HG03139 (cell line): ENCODE measurements at regions not wholly inside any gene's neighbourhood (a gene's known extent, or its start where the extent isn't known, plus 50 kb on each side); places are given as distances from the start of the nearest gene placed in this dataset.
"Not testable (repeated sequence)": the region's sequence is repeated elsewhere in the genome, so short reads cannot be mapped to it uniquely, and the experiment has no call there.

Experiments
- ATAC-seq: cut with Tn5 transposase; IDR thresholded peaks from one replicate; pipeline ENCODE4 v1.9.1; 2021; ENCODE audit not compliant: unreplicated experiment

DNA sequence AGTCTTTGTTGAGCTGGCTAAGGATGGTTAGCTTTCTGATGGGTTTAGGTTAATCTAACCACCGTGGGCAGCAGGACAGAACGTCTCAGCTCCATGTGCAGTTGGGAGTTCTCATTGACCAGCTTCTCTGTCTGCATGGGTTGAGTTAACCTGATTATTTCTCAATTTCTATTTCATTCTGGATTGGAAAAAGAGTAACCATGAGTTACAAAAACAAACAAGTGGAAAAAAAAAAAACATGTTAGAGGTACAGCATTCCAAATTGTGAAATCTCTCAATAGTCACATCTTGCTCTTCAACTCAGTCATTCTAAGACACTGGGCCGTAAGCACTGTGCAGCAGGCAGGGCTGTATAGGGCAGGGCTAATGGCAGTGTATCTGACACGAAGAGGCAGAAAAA is 343.7 kb upstream of the KLF4 start:
- ATAC-seq = no peak

DNA sequence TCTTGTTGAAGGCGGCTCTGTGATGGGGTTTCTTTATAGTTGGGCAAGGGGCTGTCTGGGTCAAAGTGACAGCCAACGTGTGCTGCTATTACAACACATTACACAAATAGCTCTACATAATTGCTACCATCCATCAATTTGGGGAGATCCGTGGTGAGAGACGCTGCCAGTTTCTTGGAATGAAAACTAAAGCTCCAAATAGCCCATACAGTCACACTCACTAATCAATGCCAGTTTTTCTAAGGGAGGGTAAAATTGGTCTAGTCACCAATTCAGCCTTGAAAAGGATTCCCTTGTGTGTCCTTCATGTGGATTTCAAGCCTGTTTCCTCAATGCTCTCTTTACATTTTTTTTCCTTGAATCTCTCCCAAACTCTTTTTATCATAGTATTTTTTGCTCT is 343.3 kb upstream of the KLF4 start:
- no peak for ATAC-seq

DNA sequence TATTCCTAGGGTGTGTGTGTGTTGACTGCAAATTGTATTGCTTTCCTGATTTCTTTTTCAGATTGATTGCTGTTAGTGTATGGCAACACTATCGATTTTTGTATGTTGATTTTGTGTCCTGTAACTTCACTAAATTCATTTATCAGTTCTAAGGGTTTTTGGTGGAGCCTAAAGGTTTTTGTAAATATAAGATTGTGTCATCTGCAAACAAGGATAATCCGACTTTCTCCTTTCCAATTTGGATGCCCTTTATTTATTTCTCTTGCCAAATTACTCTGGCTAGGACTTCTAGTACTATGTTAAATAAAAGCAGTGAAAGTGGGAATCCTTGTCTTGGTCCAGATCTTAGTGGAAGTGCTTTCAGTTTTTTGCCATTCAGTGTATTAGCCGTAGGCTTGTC is 340.9 kb upstream of the KLF4 start:
- ATAC-seq = no peak

DNA sequence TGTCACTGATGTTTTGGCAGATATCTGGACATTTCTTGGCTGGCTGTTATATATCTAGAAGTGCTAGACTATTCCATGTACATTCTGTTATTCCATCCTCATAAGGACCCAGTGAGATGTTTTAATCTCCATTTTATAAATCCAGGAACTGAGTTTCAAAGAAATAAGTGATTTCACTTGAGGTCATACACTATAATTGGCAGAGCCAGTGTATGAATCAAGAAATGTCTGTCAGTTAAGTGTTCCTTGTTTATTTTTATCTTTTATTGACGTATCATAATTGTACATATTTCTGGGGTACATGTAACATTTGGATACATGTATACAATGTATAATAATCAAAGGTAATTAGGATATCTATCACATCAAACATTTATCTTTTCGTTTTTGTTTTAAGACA is 338.3 kb upstream of the KLF4 start:
- ATAC-seq = no peak

DNA sequence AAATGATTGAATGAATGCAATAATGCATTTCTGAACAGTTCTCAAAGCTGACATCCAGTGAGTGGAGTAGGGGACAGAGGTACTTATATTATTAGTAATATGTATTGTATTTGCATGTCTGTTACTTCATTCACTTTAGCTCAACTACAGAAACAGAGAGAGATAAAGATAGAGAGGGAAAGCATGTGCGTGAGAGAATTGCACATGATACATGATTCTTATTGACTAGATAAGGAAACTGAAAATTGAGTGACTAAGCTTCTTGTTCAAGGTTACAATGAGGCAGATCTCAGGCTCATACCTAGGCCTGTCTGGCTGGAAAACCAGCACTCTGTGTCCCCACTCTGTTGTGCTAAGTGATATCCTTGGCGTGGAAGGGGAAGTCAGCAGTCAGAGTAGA is 337.7 kb upstream of the KLF4 start:
- no peak for ATAC-seq

DNA sequence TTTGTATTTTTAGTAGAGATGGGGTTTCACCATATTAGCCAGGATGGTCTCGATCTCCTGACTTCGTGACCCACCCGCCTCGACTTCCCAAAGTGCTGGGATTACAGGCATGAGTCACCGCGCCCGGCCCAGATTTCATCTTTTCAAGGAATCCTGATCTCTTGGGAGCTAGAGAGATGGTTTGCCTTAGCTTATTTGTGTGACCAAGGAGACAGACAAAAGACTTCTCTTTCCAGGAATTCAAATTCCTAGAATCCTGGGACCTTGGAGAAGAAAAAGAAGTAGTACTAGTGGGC is 337.1 kb upstream of the KLF4 start:
- not testable (repeated sequence) for ATAC-seq

DNA sequence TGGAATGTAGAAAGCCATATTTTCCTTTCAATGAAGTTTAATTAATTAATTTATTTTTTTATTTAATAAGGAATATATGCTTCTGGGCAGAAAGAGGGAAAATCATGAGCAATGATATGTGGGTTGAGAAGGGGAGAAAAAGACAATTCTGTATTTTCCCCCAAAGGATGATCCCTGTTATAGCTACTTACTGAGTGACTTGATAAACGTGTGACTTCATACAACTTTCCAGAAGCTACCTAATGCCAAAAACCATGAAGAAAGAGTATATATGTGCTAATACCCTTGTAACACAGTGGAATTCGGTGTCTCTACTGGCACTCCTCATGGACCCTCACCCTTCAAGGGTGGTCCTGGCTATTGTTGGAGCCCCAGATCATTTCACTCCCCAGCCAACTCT is 335.0 kb upstream of the KLF4 start:
- no peak for ATAC-seq

DNA sequence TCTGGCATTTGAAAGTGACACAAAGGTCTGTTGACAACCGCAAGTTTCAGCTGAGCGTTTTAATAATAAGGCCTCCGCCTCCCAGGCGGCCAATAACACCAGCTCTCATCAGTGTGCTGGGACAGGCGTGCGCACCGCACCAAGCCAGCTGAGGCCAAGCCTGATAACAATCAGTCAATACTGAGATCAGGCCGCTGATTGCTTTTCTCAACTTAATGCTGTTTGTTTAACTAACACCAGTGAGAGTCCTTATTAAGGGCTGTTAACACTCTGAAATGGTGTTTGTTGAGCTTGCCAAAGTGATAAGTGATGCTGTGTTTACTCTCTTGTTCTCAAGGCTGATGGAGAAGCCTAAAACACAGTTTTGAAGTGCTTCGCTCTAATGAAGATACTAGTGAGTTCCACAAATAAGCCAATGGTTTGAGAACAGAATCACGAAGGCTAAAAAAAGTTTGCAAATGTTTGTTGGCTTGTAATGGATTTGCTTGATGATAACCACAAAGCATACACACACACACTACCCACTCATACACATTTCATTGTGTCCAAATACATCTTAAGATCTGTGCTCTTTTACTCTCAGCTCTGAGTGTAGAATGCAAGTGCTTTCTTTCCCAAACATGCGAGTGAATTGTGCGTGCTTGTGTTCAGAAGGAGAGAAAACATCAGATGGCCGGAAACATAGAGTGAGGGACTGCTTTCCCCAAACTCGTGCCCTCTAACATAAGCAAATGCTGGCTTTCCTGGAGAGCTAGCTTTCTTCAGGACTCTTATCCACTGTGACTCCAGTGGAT is 330.4 kb upstream of the KLF4 start:
- ATAC-seq = no peak

DNA sequence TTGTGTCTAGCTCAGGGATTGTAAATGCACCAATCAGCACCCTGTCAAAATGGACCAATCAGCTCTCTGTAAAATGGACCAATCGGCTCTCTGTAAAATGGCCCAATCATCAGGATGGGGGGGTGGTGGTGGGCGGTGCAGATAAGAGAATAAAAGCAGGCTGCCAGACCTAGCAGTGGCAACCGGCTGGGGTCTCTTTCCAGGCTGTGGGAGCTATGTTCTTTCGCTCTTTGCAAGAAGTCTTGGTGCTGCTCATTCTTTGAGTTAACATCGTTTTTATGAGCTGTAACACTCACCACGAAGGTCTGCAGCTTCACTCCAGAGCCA is 328.9 kb upstream of the KLF4 start:
- not testable (repeated sequence) for ATAC-seq

DNA sequence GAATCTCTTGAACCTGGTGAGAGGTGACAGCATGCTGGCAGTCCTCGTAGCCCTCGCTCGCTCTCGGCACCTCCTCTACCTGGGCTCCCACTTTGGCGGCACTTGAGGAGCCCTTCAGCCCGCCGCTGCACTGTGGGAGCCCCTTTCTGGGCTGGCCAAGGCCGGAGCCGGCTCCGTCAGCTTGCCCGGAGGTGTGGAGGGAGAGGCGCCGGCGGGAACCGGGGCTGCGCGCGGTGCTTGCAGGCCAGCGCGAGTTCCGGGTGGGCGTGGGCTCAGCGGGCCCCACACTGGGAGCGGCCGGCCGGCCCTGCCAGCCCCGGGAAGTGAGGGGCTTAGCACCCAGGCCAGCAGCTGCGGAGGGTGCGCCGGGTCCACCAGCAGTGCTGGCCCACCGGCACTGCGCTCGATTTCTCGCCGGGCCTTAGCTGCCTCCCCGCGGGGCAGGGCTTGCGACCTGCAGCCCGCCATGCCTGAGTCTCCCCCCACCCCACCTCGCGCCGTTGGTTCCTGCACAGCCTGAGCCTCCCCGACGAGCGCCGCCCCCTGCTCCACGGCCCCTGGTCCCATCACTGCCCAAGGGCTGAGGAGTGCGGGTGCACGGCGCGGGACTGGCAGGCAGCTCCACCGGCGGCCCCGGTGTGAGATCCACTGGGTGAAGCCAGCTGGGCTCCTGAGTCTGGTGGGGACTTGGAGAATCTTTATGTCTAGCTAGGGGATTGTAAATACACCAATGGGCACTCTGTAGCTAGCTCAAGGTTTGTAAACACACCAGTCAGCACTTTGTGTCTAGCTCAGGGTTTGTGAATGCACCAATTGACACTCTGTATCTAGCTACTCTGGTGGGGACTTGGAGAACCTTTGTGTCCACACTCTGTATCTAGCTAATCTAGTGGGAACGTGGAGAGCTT is 328.3 kb upstream of the KLF4 start:
- not testable (repeated sequence) for ATAC-seq

DNA sequence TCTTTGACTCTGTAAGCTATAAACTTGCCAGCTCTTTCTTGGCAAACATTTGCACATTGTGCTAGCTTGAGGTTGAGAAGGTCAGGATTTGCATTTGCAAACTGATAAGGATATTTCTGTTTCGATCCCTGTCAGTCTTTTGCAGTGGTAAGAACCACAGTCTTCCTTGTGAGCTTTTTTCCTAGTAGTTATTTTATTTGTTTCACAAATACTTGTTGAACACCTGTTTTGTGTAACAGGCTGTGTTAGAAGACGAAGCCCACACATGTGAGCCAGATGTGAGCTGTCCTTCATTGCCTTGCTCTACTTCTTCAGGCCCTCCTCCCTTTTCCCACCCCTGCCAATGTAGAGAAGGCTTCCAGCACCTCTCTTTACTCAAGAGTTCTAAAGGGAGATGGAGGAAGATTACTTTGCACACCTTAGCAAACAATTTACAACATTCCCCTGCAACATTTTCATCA is 327.0 kb upstream of the KLF4 start:
- no peak for ATAC-seq

DNA sequence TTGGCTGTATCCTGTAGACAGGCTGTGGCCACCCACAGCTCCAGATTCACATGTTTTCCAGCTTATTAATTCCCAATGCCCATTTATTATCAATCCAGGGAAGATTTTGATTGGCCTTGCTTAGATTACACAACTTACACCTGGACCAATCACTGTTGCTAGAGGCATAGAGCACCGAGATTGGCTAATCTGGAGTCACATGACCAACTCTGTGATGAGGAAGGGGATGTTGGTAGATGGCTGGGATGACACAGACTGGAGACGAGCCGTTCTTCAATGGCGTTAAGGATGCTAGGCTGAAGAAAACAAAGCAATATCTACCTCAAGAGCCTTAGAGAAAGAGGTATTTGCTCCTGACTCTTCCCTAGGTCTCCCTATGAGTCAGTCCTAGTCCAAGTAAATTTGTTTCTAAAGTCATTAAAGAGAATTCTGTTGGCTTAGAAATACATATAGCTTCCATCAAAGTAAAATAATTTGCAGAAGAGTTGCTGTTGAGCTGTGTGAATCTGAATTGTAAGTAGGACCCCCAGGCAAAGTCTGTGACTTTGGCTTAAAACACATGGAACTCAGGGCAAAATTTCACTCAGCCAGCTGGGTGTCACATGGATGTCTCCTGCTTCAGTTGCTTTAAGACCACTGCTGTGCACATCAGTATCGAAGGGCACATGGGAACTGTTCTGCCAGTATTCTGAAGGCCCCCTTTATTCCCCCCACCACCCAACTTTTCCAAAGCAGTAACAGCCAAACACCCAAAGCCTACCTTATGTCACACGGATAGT is 326.4 kb upstream of the KLF4 start:
- no peak for ATAC-seq

DNA sequence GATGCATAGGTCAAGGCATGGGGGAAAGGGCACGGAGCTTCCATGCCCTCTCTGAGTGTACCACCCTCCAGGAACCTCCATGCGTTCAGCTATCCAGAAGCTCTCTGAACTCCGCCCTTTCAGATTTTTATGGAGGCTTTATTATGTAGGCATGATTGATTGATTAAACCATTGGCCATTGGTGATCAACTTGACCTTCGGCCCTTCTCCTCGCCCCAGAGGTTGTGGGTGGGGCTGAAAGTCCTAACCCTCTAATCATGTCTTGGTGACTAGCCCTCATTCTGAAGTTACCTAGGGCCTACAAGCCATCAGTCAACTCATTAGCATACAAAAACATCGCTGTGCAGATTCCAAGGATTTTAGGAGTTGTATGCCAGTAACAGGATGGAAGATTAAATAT is 323.7 kb upstream of the KLF4 start:
- ATAC-seq = no peak

DNA sequence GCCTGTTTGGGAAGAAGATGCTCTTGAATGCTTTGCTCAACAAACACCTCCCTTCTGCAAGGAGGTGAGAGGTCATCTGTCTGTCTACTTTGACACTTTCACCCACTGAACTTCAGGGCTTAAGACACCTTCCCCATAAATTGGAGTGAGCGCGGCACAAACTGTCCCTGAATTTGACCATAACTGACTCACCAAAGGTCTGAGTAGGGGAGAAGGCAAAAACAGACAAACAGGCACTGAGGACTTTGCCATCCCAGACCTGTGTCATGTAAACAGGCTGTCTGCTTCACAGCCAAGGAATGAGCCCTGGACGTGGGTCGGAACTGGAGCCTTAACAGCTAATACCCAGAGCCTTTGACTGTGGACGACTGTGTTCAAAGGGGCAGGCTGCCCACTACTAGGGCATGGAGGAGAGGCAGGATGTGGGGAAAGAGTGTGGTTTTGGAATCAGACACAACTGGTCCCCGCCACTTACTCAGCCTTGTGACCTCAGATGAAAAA is 320.9 kb upstream of the KLF4 start:
- ATAC-seq = no peak

DNA sequence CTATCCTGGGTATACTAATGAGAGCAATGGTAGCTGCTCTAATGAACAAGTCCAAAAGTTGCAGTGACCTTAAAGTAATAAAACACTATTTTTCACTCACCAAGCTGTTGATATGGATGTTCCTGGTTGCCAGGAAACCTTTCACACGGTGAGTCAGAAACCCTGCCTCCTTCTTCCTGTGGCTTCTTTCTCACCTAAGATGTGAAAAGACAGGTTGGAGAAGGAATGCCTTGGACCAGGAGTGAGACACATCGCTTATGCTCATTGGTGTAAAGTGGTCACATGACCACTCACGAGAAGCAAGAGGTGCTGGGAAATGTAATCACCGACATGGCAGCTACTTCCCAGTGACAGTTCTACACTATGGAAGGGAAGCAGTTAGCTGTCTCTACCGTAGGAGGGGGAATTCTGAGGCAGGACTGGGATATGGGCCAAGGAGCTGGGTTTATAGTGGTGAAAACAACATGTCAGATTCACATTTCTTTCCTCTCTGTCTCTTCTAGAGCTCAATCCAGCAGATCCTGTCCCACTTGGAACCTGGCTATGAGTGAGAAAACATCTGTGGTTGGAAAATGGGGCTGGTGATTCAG is 320.4 kb upstream of the KLF4 start:
- ATAC-seq = no peak

DNA sequence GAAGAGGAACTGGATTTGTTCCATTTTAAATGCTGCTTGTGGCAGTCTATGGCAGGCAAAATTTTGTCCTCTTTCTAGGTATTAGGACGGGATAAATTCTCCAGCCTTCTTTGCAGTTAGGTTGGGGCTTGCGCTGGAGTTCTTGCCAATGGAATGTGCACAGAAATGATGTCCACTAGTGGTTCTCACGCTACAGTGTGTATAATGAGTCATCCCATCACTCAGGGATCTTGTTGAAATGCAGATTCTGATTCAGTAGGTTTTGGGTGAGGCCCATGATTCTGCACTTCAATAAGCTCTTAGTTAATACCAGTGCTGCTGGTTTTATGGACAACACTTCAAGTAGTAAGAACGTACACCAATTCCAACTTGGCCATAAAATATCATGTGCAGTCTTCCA is 317.6 kb upstream of the KLF4 start:
- no peak for ATAC-seq

DNA sequence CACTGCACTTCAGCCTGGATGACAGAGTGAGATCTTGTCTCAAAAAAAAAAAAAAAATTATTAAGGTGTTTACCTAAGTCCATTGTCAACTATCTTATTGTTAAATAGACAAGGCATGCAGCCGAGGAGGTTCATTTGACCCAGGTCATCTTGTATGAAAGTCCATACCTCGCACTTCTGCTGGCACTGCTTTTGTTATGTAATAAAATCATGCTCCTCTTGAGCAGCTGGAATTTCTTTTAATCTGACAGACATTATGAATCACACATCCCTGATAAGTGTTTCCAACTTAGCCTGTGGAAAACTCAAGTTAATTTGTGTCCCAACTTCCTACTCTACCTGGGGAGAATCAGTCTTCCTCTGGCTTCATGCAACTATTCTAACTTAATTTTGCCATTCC is 315.6 kb upstream of the KLF4 start:
- no peak for ATAC-seq

DNA sequence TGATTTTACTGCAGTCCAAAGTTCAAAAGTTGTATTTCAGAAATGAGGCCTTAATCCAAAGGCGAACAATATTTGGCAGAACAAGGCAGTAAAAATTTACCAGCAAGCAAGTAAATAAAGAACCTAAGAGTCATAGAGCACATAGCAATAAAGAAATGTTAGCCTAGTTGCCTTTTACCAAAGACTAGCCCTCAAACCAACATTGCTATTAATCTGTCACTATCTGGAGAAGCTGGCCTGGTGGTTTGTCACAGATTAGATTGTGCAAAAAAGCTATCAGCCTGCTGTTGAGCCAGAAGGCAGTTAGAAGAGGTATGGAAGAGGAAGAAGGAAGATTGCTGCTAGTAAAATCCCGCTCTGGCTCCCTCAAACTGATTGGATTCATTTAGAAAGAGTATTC is 304.7 kb upstream of the KLF4 start:
- no peak for ATAC-seq

DNA sequence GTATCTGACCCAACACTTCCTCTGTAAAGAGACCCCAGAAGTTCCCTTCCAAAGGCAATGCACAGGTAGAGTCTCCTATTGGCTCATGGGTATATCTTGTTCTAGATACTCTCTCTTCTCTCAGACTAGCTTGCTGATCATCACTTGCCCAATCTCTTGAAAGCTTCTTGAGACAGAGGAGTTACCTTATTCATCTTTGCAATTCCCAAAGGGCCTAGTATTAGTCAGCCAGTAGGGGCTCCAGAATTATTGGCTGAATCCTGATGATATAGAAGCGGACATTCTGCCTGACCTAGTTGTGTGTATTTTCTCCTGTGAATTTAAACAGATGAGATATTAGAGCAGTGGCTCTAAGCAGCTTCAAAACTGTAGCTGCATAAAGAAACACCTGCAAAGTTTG is 304.0 kb upstream of the KLF4 start:
- ATAC-seq = no peak

DNA sequence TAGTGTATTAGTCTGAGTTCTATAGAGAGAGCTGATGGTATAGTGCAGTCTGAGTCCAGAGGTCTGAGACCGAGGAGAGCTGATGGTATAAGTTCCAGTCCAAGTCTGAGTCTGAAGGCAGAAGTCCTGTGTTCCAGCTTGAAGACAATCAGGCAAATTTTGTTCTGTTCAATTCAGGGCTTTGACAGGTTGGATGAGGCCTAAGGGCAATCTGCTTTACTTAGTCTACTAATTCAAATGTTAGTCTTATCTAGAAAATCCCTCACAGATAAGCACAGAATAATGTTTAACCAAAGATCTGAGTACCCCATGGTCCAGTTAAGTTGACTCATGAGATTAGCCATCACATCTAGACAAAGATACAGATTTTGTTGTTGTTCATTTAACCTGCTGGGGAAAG is 303.0 kb upstream of the KLF4 start:
- no peak for ATAC-seq

DNA sequence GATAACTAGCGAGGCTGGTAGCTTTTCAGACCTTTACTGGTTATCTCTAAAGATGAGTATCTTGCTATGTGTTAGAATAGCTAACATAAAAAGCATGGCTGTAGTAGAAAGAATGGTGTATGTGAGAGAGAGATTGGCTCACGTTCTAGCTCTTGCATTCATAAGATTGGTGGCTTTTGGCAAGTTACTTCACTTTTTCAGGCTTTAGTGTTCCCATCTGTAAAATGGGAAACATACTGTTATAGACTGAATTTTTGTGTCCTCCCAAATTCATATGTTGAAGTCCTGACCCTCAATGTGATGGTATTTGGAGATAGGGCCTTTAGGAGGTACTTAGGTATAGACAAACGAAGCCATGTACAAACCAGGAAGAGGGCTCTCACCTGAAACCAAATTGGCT is 302.4 kb upstream of the KLF4 start:
- no peak for ATAC-seq
